ENCODE measurements at regions not wholly inside any gene's neighbourhood (a gene's known extent, or its start where the extent isn't known, plus 50 kb on each side); places are given as distances from the start of the nearest gene placed in this dataset.
"Not testable (repeated sequence)": the region's sequence is repeated elsewhere in the genome, so short reads cannot be mapped to it uniquely, and the experiment has no call there.

- TF ChIP-seq, protein P1, sequence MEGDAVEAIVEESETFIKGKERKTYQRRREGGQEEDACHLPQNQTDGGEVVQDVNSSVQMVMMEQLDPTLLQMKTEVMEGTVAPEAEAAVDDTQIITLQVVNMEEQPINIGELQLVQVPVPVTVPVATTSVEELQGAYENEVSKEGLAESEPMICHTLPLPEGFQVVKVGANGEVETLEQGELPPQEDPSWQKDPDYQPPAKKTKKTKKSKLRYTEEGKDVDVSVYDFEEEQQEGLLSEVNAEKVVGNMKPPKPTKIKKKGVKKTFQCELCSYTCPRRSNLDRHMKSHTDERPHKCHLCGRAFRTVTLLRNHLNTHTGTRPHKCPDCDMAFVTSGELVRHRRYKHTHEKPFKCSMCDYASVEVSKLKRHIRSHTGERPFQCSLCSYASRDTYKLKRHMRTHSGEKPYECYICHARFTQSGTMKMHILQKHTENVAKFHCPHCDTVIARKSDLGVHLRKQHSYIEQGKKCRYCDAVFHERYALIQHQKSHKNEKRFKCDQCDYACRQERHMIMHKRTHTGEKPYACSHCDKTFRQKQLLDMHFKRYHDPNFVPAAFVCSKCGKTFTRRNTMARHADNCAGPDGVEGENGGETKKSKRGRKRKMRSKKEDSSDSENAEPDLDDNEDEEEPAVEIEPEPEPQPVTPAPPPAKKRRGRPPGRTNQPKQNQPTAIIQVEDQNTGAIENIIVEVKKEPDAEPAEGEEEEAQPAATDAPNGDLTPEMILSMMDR (conservative IDR thresholded peaks at IDR 0.05), result no peak
- H3K27ac ChIP-seq, result no peak overlapping the region
These were observed 426.5 kb upstream of the AKR1E2 start for GRCh38 chr10:4399556-4399955.

- H3K27ac ChIP-seq, result no peak overlapping the region
- TF ChIP-seq, protein P1 (conservative IDR thresholded peaks at IDR 0.05), result no peak
These were observed 427.4 kb upstream of the AKR1E2 start for GRCh38 chr10:4398602-4399001.

DNA sequence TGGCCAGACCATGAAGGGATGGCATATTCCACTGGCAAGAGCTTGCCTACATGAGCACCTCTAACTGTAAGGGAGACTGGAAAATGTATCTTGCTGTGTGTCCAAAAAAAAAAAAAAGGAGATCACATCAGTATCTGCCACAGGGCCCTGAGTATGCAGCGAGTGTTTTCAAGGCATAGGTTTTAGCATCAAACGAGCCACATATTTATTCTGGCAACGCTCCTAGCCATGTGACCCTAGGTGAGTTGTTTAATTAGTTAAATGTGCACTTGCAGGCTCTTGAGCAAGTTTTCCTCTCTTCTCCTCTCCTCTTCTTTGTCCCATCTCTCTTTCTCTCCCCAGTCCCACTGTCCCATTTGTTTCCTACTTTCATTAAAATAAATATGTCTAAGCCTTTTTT is 428.7 kb upstream of the AKR1E2 start:
- TF ChIP-seq, protein P1 (conservative IDR thresholded peaks at IDR 0.05), result no peak

GRCh38 chr10:4396401-4397283 is 429.4 kb upstream of the AKR1E2 start:
- H3K27ac ChIP-seq, result no peak overlapping the region
- TF ChIP-seq, protein P1 (conservative IDR thresholded peaks at IDR 0.05), result no peak

More for the DNA sequence above, 428.7 kb upstream of the AKR1E2 start:
- no peak overlapping the region for H3K27ac ChIP-seq

GRCh38 chr10:4395731-4396130 is 430.3 kb upstream of the AKR1E2 start:
- TF ChIP-seq, protein P1 (conservative IDR thresholded peaks at IDR 0.05), result no peak
- H3K27ac ChIP-seq, result no peak overlapping the region

DNA sequence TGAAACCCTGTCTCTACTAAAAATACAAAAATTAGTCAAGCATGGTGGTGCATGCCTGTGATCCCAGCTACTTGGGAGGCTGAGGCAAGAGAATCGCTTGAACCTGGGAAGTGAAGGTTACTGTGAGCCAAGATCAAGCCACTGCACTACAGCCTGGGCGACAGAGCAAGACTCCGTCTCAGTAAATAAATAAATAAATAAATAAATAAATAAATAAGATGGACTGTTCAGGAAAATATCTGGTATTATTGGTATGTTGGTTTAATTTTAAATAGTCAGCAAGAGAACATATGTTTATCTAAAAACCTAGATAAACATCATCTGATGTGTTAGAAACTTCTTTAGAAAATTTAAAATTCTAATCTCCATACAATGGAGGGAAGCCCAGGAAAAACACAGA is 431.6 kb upstream of the AKR1E2 start:
- H3K27ac ChIP-seq, result not testable (repeated sequence)

GRCh38 chr10:4391683-4392082 is 434.3 kb upstream of the AKR1E2 start:
- TF ChIP-seq, protein P1 (conservative IDR thresholded peaks at IDR 0.05), result no peak
- no peak overlapping the region for H3K27ac ChIP-seq

- H3K27ac ChIP-seq, result no peak overlapping the region
- TF ChIP-seq, protein P1 (conservative IDR thresholded peaks at IDR 0.05), result no peak
These were observed 435.8 kb upstream of the AKR1E2 start for GRCh38 chr10:4390219-4390618.

Data from VCaP (cell line).